HG02798 (cell line): ENCODE measurements at regions not wholly inside any gene's neighbourhood (a gene's known extent, or its start where the extent isn't known, plus 50 kb on each side); places are given as distances from the start of the nearest gene placed in this dataset.
"Not testable (repeated sequence)": the region's sequence is repeated elsewhere in the genome, so short reads cannot be mapped to it uniquely, and the experiment has no call there.

Experiments used
- ATAC-seq: cut with Tn5 transposase; IDR thresholded peaks from one replicate; pipeline ENCODE4 v1.9.1; 2021; ENCODE audit warnings: mild to moderate bottlenecking; ENCODE audit not compliant: unreplicated experiment, poor library complexity

DNA sequence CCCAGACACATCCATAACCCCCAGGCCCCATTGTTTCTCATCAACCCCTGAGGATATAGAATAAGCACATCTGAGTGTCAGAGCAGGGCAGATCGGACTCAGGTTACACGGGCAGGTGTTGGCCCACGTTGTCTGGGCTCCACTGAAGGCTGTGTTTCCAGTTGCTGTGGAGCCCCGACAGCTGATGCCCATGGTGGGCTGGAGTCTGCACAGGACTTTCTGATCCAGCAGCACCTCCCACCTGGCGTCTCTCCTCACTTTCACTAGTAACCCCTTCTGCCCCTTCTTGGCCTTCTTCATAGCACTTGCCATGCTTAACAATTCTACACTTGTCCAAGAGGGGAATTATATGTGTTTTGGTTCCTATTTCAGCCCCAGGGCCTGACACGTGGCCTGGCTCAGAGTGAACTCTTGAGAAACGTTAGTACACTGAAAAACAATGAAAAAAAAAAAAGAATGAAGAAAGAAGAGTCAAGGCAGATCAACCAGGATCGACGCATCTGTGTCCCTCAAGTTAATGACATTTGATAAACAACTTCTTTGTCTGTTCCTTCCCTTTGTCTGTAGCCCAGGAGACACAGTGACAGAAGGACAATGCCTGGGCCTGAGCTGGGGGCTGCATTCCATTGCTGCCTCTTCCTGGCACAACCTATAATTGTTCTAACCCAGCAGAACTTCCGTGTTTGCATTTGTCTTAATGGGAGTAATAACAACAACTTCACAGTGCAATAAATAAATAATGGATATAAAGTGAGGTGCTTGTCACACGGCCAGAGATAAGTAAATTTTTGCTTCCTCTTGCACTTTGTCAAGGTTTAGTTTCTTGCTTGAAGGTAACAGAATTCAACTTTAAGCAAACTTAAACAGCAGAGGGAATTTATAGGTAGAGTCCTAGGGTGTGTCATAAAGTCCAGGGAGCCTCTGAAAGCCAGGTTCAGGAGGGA, 224.2 kb upstream of the SSTR4 start:
- ATAC-seq: no peak

DNA sequence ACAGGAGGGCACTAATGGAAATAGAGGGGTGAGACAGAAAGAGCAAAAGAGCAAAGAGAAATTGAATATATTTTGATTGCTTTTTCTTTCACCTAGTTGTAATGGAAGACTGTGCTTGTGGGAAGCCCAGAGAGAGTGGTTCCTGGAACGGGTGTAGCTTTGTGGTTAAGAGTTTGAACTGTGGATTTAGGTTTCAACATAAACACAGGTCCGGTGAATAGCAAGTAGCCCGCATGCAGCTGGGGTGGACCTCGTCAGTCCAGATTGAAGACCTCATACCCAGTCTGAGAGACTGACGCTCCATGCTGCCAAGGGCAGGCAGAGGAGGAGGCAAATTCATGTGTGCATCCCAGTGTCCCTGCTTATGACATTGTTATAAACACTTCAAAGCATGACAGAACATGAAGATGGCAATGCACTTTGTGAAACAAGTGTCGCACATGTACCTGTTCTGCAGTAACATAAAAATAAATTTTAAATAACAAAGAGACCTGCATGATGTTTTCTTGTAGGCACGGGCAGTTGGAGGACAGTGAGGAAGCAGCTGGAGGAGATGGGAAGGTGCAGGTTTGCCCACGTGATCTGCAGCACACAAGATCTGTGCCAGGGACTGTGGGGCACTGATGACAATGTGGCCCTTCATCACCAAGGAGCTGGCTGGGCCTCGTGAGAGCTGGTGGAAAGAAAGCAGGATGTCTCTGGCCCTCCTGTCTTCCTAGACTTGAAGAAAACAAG, 220.5 kb upstream of the SSTR4 start:
- ATAC-seq: no peak

DNA sequence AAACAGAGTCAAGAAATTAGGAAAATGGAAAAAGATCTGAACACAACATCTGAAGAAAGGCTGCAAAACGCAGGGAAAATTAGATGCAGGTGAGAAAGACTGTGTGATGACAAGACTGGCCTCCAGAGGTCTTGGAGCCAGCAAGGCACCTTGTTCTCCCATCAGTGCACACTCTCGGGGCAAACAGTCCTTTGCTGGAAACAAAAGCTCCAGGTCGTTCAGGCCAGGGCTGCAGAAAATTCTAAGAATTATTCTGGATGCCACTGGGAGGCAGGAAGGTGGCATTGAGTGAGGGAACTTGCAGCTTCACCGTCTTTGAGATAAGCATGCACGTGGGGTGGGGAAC, 219.9 kb upstream of the SSTR4 start:
- ATAC-seq: no peak

DNA sequence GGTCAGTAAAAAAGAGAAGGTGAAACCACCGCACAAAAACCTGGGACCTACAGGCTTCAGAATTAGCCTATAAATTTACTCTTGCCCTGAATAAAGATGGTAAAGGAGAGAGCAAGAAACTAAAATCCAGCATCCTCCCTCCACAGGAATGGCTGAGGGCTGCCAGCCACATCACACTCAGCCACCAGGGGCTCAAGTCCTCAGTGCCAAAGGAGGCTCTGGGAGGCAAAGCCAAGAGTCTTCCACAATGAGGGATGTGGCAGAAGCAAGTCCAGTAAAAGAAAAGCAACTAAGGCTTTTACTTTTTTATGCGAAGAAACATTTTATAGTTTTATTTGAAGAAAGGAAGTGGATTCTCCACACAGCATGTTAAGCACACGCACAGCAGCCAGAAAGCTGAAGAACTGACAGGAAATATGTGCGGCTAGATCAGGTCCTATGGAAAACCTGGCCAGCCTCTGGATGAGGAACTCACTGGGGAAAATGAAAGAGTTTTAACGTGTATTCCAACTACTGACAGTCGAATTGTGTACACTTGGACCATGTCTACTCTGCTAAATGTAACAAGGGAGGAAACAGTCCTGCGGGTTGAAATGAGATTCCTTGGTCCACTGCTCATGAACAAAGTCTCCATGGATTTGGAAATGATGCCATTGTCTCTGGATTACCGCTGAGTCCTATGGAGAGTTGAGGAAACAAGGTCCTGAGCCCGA, 219.4 kb upstream of the SSTR4 start:
- no peak for ATAC-seq

DNA sequence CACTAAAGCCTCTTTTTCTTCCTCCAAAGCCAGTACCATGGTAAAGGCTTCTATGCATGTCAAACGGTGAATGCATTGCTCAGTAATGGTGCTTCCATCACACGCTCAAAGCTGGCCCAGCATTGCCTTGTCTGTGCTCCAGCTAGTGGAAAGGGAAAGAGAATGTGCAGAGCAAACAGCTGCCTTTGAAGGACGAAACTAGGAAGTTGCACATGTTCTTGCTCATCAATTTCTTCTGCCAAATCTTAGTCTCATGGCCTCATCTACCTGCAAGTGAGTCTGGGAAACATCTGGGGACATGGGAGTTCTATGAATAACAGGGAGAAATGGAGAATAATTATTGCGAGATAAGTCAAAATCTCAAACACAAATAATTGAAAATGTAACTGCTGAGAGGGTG, 216.5 kb upstream of the SSTR4 start:
- ATAC-seq: no peak

DNA sequence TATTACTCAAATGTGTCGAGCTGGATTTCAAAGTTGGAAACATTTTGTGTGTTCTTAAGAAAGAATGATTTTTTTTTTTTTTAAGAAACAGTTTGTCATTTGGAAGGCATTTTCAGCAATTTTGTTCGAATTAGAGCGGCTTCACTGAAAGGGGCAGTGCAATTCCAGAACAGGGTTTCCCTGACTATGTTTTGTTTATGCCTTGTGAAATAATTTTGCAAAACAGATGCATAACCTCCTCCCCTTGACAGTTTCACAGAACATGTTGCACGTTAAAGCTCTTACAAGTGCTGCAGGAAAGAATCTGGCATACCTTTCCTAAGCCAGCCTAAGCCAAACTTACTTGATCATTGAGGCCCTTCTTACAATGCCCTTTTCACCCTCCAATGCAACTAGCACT, 216.0 kb upstream of the SSTR4 start:
- ATAC-seq: no peak

DNA sequence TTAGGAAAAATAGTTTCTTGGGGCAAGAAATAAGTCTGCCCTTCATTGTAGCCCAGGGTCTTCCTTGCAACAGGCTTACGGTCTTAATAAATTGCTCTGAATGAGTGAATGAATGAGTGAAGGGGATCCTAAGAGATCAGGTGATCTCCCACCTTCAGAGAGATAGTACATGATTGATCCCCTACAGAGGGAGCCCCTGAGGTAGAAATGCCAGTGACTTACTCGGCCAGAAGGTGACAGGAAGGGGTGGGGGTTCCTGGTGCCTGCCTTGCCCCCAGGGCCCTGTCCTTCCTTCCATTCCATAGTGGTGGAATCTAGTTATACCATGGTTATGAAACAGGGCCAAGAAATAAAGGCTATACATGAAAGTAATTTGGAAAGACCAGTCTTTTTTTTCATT, 215.3 kb upstream of the SSTR4 start:
- no peak for ATAC-seq

DNA sequence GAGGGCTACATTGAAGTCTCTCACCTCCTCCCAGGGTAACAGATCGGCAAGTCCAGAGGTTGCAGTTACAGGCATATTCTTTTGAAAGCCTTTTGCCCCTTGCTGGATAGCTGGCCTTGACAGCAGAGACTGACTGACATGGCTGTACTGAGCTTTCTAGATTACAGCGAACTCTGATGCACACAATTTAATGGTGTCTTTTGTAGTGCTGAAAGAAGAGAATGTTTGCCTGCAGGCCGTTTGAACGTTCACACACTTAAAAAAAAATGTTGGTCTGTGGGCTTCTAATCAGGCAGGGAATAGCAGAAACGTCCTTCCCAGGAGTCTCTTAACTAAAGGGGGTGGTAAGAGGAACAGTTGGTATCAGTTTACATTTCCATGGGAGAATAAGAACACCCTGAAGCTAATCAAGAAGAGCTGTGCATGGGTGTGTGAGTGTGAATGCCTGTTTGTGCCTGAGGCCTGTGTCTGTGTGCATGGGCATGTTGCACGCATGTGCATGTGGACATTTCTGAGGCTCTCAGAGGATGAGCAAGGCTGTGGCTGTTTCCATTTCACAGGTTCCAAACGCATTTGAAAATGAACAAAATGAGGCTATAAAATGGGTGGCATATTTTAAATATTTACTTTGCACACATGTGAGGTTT, 213.9 kb upstream of the SSTR4 start:
- no peak for ATAC-seq

DNA sequence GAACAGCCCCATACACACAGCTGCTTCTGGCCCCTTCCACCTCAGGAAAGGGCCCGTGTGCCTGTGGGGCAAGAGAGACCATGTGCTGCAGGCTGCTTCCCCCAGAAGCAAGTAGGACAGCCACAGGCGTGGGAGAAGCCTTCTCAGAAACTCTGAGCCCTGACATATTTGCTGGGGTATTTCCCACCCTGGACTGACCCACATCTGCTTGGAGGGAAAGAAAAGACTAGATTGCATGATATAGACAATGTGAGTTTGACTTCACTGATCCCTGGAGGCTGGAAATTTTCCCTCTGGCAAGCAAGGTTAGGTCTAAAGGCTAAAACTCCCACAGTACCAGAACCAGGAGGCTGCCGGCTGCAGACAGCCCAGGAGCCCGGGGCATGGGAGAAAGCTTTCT, 213.3 kb upstream of the SSTR4 start:
- no peak for ATAC-seq

DNA sequence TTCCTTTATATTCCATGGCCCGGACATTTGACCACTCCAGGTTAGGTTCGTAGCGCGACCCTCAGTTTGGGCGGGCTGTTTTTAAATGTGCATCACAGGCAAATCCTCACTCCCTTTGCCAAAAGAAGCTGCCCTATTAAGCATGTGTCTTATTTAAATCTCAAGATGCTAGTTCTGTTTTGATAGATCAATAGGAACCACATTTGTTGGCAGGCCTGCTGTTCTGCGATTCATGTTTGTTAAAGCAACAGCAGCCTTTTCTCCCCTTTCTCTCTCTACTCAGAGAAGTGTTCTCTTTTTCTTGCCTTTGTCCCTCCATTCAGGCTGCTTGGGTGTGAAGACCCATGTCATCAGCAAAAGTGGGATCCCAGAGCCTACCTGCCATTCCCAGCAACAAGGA, 212.0 kb upstream of the SSTR4 start:
- no peak for ATAC-seq

DNA sequence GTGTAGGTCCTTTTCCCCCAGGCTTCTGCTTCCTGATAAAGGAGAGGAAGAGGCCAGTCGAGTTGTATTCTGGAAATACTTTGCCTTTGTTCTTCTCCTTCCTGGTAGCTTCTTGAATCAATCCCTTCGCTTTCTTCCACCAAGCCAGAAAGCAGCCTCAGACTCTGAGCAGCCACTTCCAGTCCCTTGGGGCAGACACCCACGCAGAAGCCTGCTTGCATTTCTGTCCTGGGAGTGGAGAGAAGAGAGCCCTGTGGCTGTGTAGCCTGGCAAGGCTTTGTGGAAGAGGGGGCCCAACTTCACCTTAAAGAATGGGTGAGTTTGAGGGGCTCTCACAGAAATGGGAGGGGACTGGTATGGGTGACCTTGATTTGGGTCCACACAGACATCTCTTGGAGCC, 211.0 kb upstream of the SSTR4 start:
- no peak for ATAC-seq

DNA sequence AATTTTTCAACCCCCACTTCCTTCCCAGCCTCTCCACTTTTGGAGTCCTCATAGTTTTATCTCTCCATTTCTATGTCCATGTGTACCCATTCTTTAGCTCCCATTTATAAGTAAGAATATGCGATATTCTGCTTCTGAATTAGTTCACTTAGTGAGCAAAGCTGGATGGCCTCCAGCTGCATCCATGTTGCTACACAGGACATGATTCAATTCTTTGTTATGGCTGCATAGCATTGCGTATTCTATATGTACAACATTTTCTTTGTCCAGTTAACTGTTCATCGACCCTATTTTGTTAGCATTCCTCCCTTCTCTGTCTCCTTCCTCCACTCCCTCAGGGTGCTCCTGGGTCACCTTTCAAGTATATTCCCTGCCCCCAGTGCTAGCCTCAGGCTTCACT, 210.0 kb upstream of the SSTR4 start:
- no peak for ATAC-seq

DNA sequence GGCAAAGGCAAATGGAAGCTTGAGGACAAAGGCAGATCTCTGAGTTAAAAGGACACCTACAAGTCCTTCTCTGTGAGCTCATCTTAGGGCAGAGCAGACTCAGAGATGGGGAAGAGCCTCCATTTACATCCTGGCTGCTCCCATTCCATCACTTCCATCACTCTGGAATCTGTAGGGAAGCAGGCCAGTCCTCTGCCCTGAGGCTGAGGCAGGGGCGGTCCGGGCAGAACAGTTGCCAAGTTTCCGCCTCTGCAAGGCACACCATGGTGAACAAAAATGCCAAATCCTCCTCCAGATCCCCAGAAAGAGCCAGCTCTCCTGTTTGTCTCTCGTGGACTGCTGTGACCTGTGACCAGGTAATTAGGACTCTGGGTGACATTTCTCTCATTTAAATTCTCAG, 209.6 kb upstream of the SSTR4 start:
- no peak for ATAC-seq

DNA sequence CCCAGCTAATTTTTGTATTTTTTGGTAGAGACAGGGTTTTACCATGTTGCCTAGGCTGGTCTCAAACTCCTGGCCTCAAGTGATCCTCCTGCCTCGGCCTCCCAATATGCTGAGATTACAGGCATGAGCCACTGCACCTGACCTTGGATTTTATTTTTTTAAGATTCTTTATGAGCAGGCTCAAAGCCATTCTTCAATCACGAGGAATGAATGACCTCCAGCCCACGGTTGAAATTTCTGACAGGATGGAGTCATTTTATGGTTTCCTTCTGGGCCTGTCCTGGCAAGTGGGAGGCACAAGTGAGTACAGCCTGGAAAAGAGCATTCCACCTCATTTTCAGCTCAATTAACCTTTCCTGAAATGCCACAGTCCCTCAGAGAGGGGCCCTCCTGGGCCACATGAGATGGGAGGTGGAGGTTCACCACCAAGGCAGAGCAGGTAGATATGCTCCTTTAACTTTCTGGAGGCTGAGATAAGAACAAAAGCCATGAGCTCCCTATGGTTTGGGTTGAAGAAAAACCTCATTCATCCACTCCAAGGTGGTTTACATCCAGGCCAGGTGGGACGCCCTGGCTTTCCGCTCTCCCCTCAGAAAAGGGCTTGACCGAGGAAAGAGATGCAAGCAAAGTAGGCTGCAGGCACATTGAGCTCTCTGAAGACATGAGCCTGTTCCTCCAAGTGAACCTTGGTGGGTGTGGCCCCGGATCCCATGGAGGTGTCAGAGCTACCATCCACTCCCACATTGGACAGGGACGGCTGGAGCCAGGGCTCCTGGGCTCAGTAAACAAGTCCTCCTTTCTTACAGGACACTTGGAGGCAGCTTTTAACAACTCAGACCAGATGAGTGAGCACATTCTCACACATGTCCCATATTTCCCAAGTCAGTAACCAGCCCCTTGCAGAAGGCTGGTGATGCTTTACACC, 208.5 kb upstream of the SSTR4 start:
- no peak for ATAC-seq

DNA sequence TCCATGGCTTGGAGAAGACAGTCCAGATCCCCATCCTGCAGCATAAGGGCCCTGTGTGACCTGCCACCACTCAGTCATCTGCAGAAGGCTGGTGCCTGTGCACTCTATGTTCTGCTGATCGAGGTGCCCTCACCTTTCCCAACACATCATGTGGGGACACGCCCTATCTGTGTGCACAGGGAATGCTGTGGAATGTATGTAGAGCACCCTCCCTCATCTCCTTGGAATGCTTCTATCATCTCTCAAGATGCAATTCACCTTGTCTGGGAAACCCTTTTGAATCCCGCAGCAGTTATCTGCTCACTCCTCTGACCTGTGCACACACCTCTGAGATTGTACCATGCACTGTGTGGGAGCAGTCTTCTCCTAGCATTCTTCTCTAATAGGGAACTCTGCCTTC, 207.2 kb upstream of the SSTR4 start:
- no peak for ATAC-seq

DNA sequence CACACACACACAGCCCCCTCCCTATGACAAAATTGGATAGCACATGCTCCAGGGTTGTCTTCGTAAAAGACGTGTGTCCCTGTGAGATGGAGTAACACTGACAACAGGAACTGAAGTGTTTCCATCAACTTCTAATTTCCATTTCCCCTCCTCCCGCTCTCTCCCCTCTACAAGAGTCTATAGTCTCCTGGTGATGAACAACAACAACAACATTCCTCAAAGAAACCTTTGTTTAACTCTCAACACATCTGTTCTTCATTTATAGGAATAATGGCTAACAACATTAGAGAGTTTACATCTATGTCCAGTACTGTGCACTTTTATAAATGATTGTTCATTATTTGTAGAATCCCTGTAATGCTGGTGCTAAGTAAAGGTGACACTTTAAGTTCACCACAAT, 205.8 kb upstream of the SSTR4 start:
- ATAC-seq: no peak

DNA sequence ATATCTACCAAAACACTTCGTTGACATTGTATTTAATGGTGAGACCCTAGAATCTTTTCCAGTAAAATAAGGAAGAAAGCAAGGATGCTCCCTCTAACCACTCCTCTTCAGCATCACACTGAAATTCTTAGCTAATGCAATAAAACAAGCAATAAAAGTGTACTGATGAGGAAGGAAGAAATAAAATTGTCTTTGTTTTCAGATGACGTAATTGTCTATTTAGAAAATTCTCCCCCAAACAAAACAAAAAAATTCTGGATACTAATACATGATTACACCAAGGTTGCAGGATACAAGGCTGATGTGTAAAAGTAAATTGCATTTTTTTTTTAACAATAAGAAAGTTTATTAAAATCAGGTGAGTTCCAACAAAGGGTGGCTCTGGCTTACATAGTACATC, 205.0 kb upstream of the SSTR4 start:
- ATAC-seq: no peak

DNA sequence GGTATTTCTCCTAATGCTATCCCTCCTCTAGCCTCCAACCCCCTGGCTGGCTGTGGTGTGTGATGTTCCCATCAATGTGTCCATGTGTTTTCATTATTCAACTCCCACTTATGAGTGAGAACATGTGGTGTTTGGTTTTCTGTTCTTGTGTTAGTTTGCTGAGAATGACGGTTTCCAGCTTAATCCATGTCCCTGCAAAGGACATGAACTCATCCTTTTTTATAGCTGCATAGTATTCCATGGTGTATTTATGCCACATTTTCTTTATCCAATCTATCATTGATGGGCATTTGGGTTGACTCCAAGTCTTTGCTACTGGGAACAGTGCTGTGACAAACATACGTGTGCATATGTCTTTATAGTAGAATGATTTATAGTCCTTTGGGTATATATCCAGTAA, 204.4 kb upstream of the SSTR4 start:
- not testable (repeated sequence) for ATAC-seq

DNA sequence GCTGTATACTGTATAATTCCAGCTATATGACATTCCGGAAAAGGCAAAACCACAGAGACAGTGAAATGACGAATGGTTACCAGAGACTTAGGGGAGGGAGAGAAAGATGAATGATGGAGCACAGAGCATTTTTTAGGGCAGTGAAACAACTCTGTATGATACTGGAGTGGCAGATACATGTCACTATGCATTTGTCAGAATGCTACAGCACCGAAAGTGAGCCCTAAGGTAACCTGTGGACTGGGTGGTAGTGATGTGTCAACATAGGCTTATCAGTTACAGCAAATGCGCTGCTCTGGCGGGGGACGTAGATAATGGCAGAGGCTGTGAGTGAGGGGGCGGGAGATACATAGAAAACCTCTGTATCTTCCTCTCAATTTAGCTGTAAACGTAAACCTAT, 201.3 kb upstream of the SSTR4 start:
- ATAC-seq: no peak
